GM12878 (cell line): ENCODE measurements at regions not wholly inside any gene's neighbourhood (a gene's known extent, or its start where the extent isn't known, plus 50 kb on each side); places are given as distances from the start of the nearest gene placed in this dataset.
"Not testable (repeated sequence)": the region's sequence is repeated elsewhere in the genome, so short reads cannot be mapped to it uniquely, and the experiment has no call there.

Source experiments
- ATAC-seq: fragments of 200-7000 bp; cut with Tn5 transposase; 3 replicates; pipeline ENCODE4 v1.9.1; 2020; ENCODE audit warnings: mild to moderate bottlenecking, moderate library complexity
- BruUV-seq: library from RNA; stranded (reverse); fragments of 400-500 nt; replicated peaks from 2 replicates; lab custom pipeline; 2021; lab: Mats Ljungman, UMichigan
- CTCF ChIA-PET: fragments of 300-600 bp; sonication (Branson Sonifier 250); formaldehyde crosslinking; extraction: SDS; loops from one replicate; lab custom pipeline; 2021; ENCODE audit warnings: inconsistent platforms; lab: Yijun Ruan, JAX
- POLR2A ChIA-PET: fragments of 350-600 bp; formaldehyde crosslinking; extraction: SDS; loops from one replicate; lab custom pipeline; 2021; ENCODE audit warnings: inconsistent platforms; lab: Charles Lee
- RAD21 ChIA-PET: fragments of 300-600 bp; sonication (Branson Sonifier 250); formaldehyde crosslinking; loops from one replicate; lab custom pipeline; 2023; ENCODE audit warnings: antibody characterized with exemption; ENCODE audit not compliant: unreplicated experiment; lab: Charles Lee
- SMC1A ChIA-PET: fragments of 300-600 bp; sonication (Branson Sonifier 250); formaldehyde crosslinking; loops from one replicate; lab custom pipeline; 2023; ENCODE audit not compliant: unreplicated experiment, uncharacterized antibody; lab: Charles Lee
- DNase-seq: peaks from one replicate; pipeline ENCODE4 v3.0.0-alpha.2; 2011; ENCODE audit warnings: low read depth, low spot score
- FAIRE-seq: peaks from 3 replicates; lab custom pipeline; 2011; peaks lifted over from hg19 to GRCh38; lab: Jason Lieb, UNC
- H2AFZ ChIP-seq: 2 replicates; pipeline ENCODE4 v1.6.0; 2011; ENCODE audit warnings: low read depth, low read length, control low read depth; ENCODE audit not compliant: control insufficient read depth
- H3K27ac ChIP-seq: 2 replicates; pipeline ENCODE4 v1.5.1; 2011; ENCODE audit warnings: control low read depth; ENCODE audit not compliant: control insufficient read depth, insufficient read depth
- H3K27me3 ChIP-seq, 2 experiments: replicated peaks in 1 of 2; 2 replicates each; pipeline versions ENCODE4 v1.6.0 to v1.6.1; 2011; ENCODE audit warnings: low read length in 1 of 2; ENCODE audit not compliant: control insufficient read depth in 2 of 2, insufficient read depth in 2 of 2
- H3K36me3 ChIP-seq, 2 experiments: 2 replicates each; pipeline ENCODE4 v1.5.1; 2011; ENCODE audit warnings: low read length in 1 of 2; ENCODE audit not compliant: control insufficient read depth in 2 of 2, insufficient read depth in 2 of 2
- H3K4me1 ChIP-seq: 2 replicates; pipeline ENCODE4 v1.6.1; 2011; ENCODE audit warnings: mild to moderate bottlenecking, low read length, moderate library complexity, mixed read lengths; ENCODE audit not compliant: control insufficient read depth, insufficient read depth
- H3K4me2 ChIP-seq: 2 replicates; pipeline ENCODE4 v1.6.0; 2011; ENCODE audit warnings: control low read depth; ENCODE audit not compliant: control insufficient read depth, insufficient read depth
- H3K4me3 ChIP-seq: fragments of 200-600 bp; sonication (generic); 2 replicates; pipeline ENCODE4 v1.5.1; 2016
- H3K79me2 ChIP-seq: 2 replicates; pipeline ENCODE4 v1.6.0; 2011; ENCODE audit warnings: low read length; ENCODE audit not compliant: control insufficient read depth, insufficient read depth
- H3K9ac ChIP-seq: 2 replicates; pipeline ENCODE4 v1.8.0; 2011; ENCODE audit warnings: low read length, control low read depth, mixed read lengths; ENCODE audit not compliant: control insufficient read depth, insufficient read depth
- H3K9me3 ChIP-seq: replicated peaks from 3 replicates; pipeline ENCODE4 v1.5.1; 2011; ENCODE audit warnings: mild to moderate bottlenecking, low read length; ENCODE audit not compliant: control insufficient read depth, insufficient read depth
- H4K20me1 ChIP-seq: 2 replicates; pipeline ENCODE4 v1.6.0; 2011; ENCODE audit not compliant: control insufficient read depth, insufficient read depth
- CBX5 ChIP-seq: sonication (generic); IDR thresholded peaks from 2 replicates; pipeline ENCODE4 v1.6.1; 2016; ENCODE audit warnings: low read depth, moderate library complexity, mild to moderate bottlenecking, inconsistent platforms
- CEBPB ChIP-seq, 2 experiments: fragments of 150-350 bp in 1 of 2; IDR thresholded peaks; 2 replicates each; pipeline ENCODE4 v1.6.1; 2012 to 2014; ENCODE audit warnings: low read depth in 2 of 2, low read length in 2 of 2, borderline replicate concordance in 1 of 2, inconsistent platforms in 1 of 2
- CHD4 ChIP-seq: fragments of 200-600 bp; sonication (generic); IDR thresholded peaks from 2 replicates; pipeline ENCODE4 v1.6.1; 2016; ENCODE audit warnings: mild to moderate bottlenecking
- EED ChIP-seq: sonication (generic); IDR thresholded peaks from 2 replicates; pipeline ENCODE4 v1.6.1; 2016; ENCODE audit warnings: antibody characterized with exemption, low read depth
- IRF4 ChIP-seq: IDR thresholded peaks from 2 replicates; pipeline ENCODE4 v1.6.1; 2011; ENCODE audit warnings: low read depth, low read length
- MYB ChIP-seq: fragments of 150-350 bp; IDR thresholded peaks from 2 replicates; pipeline ENCODE4 v1.6.1; 2014; ENCODE audit warnings: mild to moderate bottlenecking, low read depth, low read length, borderline replicate concordance
- NR2F1 ChIP-seq: fragments of 450-650 bp; conservative IDR thresholded peaks from 2 replicates; pipeline ENCODE4 v1.6.1; 2017; ENCODE audit warnings: mild to moderate bottlenecking
- NRF1 ChIP-seq: conservative IDR thresholded peaks from 2 replicates; pipeline ENCODE4 v1.6.1; 2011; ENCODE audit warnings: mild to moderate bottlenecking, low read depth, low read length, improper control_type of control experiment
- SMC3 ChIP-seq: IDR thresholded peaks from 2 replicates; pipeline ENCODE4 v1.6.1; 2011; ENCODE audit warnings: low read length, improper control_type of control experiment, borderline replicate concordance
- WRNIP1 ChIP-seq: IDR thresholded peaks from 2 replicates; pipeline ENCODE4 v1.6.1; 2011; ENCODE audit warnings: low read depth, low read length, improper control_type of control experiment, borderline replicate concordance
- YY1 ChIP-seq: IDR thresholded peaks from 2 replicates; pipeline ENCODE4 v1.6.1; 2011; ENCODE audit warnings: low read depth, mild to moderate bottlenecking, low read length
- ZNF384 ChIP-seq: IDR thresholded peaks from 2 replicates; pipeline ENCODE4 v1.6.1; 2012; ENCODE audit warnings: low read depth, mild to moderate bottlenecking, low read length, improper control_type of control experiment, borderline replicate concordance
- whole genome bisulfite sequencing: methylation state at CpG from one replicate; pipeline ENCODE4 v1.1.6; 2016; ENCODE audit warnings: low lambda C conversion rate; ENCODE audit not compliant: insufficient replicate concordance, insufficient coverage; ENCODE audit errors: missing lambda C conversion rate; 5-methylcytosine and 5-hydroxymethylcytosine counted together
- in situ Hi-C: fragments of 300-500 bp; cut with MboI; formaldehyde crosslinking; loops from 9 replicates; pipeline ENCODE4 v1.14.3; 2018; ENCODE audit warnings: mixed read lengths
- intact Hi-C: fragments of 100-400 bp; cut with micrococcal nuclease; formaldehyde crosslinking; loops from one replicate; pipeline ENCODE4 v1.14.2; 2022; ENCODE audit not compliant: unreplicated experiment
- TF ChIP-seq, protein P1 (sequence below): fragments of 450-650 bp; IDR thresholded peaks from 2 replicates; pipeline ENCODE4 v1.6.1; 2017; ENCODE audit warnings: mild to moderate bottlenecking, low read depth, inconsistent platforms; ENCODE audit not compliant: poor library complexity, severe bottlenecking
- TF ChIP-seq, protein P2 (sequence below): IDR thresholded peaks from 2 replicates; pipeline ENCODE4 v1.6.1; 2011; ENCODE audit warnings: low read depth, mild to moderate bottlenecking, low read length, moderate library complexity, borderline replicate concordance; ENCODE audit errors: extremely low read depth

DNA sequence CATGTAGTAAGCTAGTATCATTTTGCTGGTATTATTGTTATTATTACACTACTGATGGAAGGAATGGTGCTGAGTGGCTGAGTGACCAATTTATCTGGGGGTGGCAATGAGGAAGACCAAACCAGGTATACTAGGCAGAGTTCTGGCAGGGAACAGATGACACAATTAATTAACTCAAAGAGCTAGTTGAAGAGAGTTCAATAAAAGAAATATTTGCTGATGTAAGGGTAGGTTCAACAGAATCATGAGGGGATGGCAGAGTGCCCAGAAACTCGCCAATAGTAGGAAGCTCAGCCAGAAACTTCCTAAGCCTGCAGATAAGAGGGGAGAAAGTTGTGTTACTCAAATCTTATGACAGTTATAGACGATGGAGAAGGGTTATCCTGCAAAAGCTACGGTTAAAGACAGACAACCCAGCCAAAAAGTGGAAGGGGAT lies 352.5 kb downstream of the KCNJ2 start (continued):
- TF ChIP-seq, protein P1, sequence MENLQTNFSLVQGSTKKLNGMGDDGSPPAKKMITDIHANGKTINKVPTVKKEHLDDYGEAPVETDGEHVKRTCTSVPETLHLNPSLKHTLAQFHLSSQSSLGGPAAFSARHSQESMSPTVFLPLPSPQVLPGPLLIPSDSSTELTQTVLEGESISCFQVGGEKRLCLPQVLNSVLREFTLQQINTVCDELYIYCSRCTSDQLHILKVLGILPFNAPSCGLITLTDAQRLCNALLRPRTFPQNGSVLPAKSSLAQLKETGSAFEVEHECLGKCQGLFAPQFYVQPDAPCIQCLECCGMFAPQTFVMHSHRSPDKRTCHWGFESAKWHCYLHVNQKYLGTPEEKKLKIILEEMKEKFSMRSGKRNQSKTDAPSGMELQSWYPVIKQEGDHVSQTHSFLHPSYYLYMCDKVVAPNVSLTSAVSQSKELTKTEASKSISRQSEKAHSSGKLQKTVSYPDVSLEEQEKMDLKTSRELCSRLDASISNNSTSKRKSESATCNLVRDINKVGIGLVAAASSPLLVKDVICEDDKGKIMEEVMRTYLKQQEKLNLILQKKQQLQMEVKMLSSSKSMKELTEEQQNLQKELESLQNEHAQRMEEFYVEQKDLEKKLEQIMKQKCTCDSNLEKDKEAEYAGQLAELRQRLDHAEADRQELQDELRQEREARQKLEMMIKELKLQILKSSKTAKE, result no peak
- TF ChIP-seq ZNF384, result no peak
- no peak for TF ChIP-seq CBX5

DNA sequence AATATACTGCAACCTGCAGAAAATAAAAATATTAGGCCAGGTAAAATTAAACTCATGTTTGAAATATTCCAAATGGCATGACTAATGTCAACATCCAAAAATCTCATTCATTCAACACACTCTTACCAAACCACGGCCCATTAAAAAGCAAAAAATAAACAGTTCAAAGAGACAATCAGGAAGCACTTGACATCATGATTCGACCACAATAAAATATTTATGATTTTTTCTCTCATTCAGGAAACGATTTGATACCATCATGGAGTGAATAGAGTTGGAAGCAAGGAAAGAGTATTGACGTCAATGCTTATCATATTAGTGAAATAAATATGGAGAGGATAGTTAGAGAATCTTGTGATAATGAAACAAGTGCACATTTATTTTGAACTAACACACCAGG lies 354.1 kb downstream of the KCNJ2 start:
- RAD21 ChIA-PET, result no interaction called here
- Histone ChIP-seq H4K20me1 (no peaks in the 10 kb centered on the region), H3K4me2 (no peak overlapping the region), H3K4me3 (no peak overlapping the region), H2AFZ (no peak overlapping the region), H3K4me1 (no peaks in the 10 kb centered on the region), H3K27me3 (no peaks in the 10 kb centered on the region), H3K79me2 (no peaks in the 10 kb centered on the region), H3K9me3 (no peaks in the 10 kb centered on the region), H3K9ac (no peak overlapping the region), H3K27ac (no peak overlapping the region), H3K36me3 (no peaks in the 10 kb centered on the region)
- BruUV-seq, result no TSS peak
- no peak for ATAC-seq
- WGBS, result 18% methylated on average over 4 of the region's 4 CpGs
- FAIRE-seq, result no peak
- CTCF ChIA-PET, result interaction anchor here (1.2 to 1.3 kb wide), 2 partner anchors 9 to 30 kb away, joined by 3 to 4 read pairs; no protein-coding TSS in a partner anchor
- POLR2A ChIA-PET, result interaction anchor here (0.6 kb wide), 1 partner anchor 1010 kb away, joined by 3 read pairs; no protein-coding TSS in a partner anchor
- SMC1A ChIA-PET, result interaction anchor here (0.7 to 1.1 kb wide), 2 partner anchors 16 to 688 kb away, joined by 3 read pairs; no protein-coding TSS in a partner anchor
- DNase-seq, result no peak
- intact Hi-C loops, result no loop called here
- in situ Hi-C loops, result no loop called here
- TF ChIP-seq, protein P2, sequence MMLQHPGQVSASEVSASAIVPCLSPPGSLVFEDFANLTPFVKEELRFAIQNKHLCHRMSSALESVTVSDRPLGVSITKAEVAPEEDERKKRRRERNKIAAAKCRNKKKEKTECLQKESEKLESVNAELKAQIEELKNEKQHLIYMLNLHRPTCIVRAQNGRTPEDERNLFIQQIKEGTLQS, result no peak
- no peak for TF ChIP-seq SMC3
- no peak for TF ChIP-seq EED
- no peak for TF ChIP-seq NR2F1
- TF ChIP-seq CEBPB (IDR thresholded peaks at IDR 0.05; ENCODE audit: borderline replicate concordance in 1 of 2, low read depth in 2 of 2, low read length in 2 of 2), result no peak
- no peak for TF ChIP-seq IRF4
- TF ChIP-seq MYB, result no peak
- no peak for TF ChIP-seq CHD4
- no peak for TF ChIP-seq NRF1
- no peak for TF ChIP-seq WRNIP1
- no peak for TF ChIP-seq YY1

DNA sequence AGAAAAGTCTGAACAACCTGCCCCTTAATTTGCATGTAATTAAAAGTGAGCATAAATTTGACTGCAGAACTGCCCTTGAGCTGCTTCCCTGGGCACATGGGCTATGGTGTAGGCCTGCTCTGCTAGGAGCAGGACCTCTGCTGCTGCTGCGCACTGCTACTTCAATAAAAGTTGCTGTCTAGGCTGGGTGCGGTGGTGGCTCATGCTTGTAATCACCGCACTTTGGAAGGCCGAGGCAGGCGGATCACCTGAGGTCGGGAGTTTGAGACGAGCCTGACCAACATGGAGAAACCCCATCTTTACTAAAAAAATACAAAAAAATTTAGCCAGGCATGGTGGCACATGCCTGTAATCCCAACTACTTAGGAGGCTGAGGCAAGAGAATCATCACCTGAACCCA lies 355.7 kb downstream of the KCNJ2 start:
- H3K4me3 ChIP-seq, H3K36me3 ChIP-seq, CTCF ChIA-PET, H3K4me1 ChIP-seq, H3K79me2 ChIP-seq, H3K27ac ChIP-seq, DNase-seq, H4K20me1 ChIP-seq, H3K4me2 ChIP-seq, in situ Hi-C loops, ATAC-seq, POLR2A ChIA-PET, H3K9me3 ChIP-seq, H3K27me3 ChIP-seq, FAIRE-seq, H3K9ac ChIP-seq, intact Hi-C loops, BruUV-seq, H2AFZ ChIP-seq, RAD21 ChIA-PET: not testable (repeated sequence)
- WGBS, result 70% methylated on average over 7 of the region's 7 CpGs
- SMC1A ChIA-PET, result interaction anchor here (1.2 kb wide), 1 partner anchor 10 kb away, joined by 3 read pairs; no protein-coding TSS in a partner anchor
